ENCODE measurements at regions not wholly inside any gene's neighbourhood (a gene's known extent, or its start where the extent isn't known, plus 50 kb on each side); places are given as distances from the start of the nearest gene placed in this dataset.
"Not testable (repeated sequence)": the region's sequence is repeated elsewhere in the genome, so short reads cannot be mapped to it uniquely, and the experiment has no call there.

- DNase-seq, result no peak
Observed at GRCh38 chrX:75873993-75874392, 88.9 kb upstream of the MAGEE2 start.

- no peak for DNase-seq
Observed at GRCh38 chrX:75883446-75883845, 98.4 kb upstream of the MAGEE2 start.

- DNase-seq, result no peak
Observed at GRCh38 chrX:75887833-75888232, 102.8 kb upstream of the MAGEE2 start.

- DNase-seq, result no peak
Observed at GRCh38 chrX:75892749-75893148, 107.7 kb upstream of the MAGEE2 start.

GRCh38 chrX:75893281-75893680, 108.2 kb upstream of the MAGEE2 start:
- no peak for DNase-seq

GRCh38 chrX:75911716-75912115, 126.7 kb upstream of the MAGEE2 start:
- DNase-seq, result no peak

GRCh38 chrX:75957107-75957610, 172.1 kb upstream of the MAGEE2 start:
- DNase-seq, result no peak

GRCh38 chrX:75961321-75961720, 176.3 kb upstream of the MAGEE2 start:
- DNase-seq, result not testable (repeated sequence)

GRCh38 chrX:75963774-75964173, 178.7 kb upstream of the MAGEE2 start:
- no peak for DNase-seq

GRCh38 chrX:75968293-75968692, 183.2 kb upstream of the MAGEE2 start:
- DNase-seq, result no peak

- DNase-seq, result no peak
Observed at GRCh38 chrX:75986976-75987375, 185.9 kb upstream of the PBDC1 start.

- DNase-seq, result no peak
Observed at GRCh38 chrX:75989806-75990590, 182.9 kb upstream of the PBDC1 start.

- DNase-seq, result no peak
Observed at GRCh38 chrX:75997692-75998091, 175.2 kb upstream of the PBDC1 start.

GRCh38 chrX:76014321-76014720, 158.5 kb upstream of the PBDC1 start:
- DNase-seq, result no peak

GRCh38 chrX:76026292-76026691, 146.6 kb upstream of the PBDC1 start:
- DNase-seq, result no peak

GRCh38 chrX:76026751-76027150, 146.1 kb upstream of the PBDC1 start:
- DNase-seq, result no peak

GRCh38 chrX:76029385-76029784, 143.5 kb upstream of the PBDC1 start:
- peak; percentile 51 for DNase-seq

GRCh38 chrX:76064825-76065224, 108.0 kb upstream of the PBDC1 start:
- no peak for DNase-seq

GRCh38 chrX:76076124-76076523, 96.7 kb upstream of the PBDC1 start:
- no peak for DNase-seq

- no peak for DNase-seq
Observed at GRCh38 chrX:76109654-76110053, 63.2 kb upstream of the PBDC1 start.

All from NCI-H1105 treated with DMSO at 0.1 percent for 48 hours (cell line).